ENCODE measurements at regions not wholly inside any gene's neighbourhood (a gene's known extent, or its start where the extent isn't known, plus 50 kb on each side); places are given as distances from the start of the nearest gene placed in this dataset.

GRCh38 chr3:193754719-193755118, 161.7 kb downstream of the OPA1 start:
- H3K9me3 ChIP-seq (ENCODE audit: control insufficient read depth, insufficient read depth, low read length), result peaks cover 6% of the 10 kb centered on the region; the same call in 1 of the 2 replicates

GRCh38 chr3:193756536-193756935, 163.5 kb downstream of the OPA1 start:
- no peak overlapping the region for H3K4me3 ChIP-seq (ENCODE audit: low read length)
- H3K27me3 ChIP-seq (ENCODE audit: control insufficient read depth, low read length), result 0 out of 2 replicates have a peak, but pooled peaks cover 3% of the 10 kb centered on the region
- H3K9me3 ChIP-seq (ENCODE audit: control insufficient read depth, insufficient read depth, low read length), result peaks cover 6% of the 10 kb centered on the region; the same call in 1 of the 2 replicates
- no peaks in the 10 kb centered on the region for H4K20me1 ChIP-seq (ENCODE audit: control insufficient read depth, insufficient read depth, low read depth, low read length)
- no peak overlapping the region for H3K27ac ChIP-seq (ENCODE audit: low read depth, low read length)
- no peaks in the 10 kb centered on the region for H3K9me2 ChIP-seq (replicated peaks; ENCODE audit: control insufficient read depth, low read length)
- no peaks in the 10 kb centered on the region for H3K79me2 ChIP-seq (ENCODE audit: control insufficient read depth, low read length)
- H3K4me2 ChIP-seq (ENCODE audit: low read length), result no peak overlapping the region
- H3K4me1 ChIP-seq (ENCODE audit: control insufficient read depth, low read length), result no peaks in the 10 kb centered on the region
- no peaks in the 10 kb centered on the region for H3K36me3 ChIP-seq (ENCODE audit: control insufficient read depth, low read length)
- TF ChIP-seq CTCF (IDR thresholded peaks at IDR 0.05; ENCODE audit: low read depth, low read length, poor library complexity, severe bottlenecking) (no peak), EZH2phosphoT487 (IDR thresholded peaks at IDR 0.05; ENCODE audit: borderline replicate concordance, low read length) (no peak)
- no peaks in the 10 kb centered on the region for H3F3A ChIP-seq (ENCODE audit: control insufficient read depth, insufficient read depth)

More at GRCh38 chr3:193754719-193755118, 161.7 kb downstream of the OPA1 start:
- Histone ChIP-seq H3K36me3 (ENCODE audit: control insufficient read depth, low read length) (no peaks in the 10 kb centered on the region), H3K27me3 (ENCODE audit: control insufficient read depth, low read length) (0 out of 2 replicates have a peak, but pooled peaks cover 3% of the 10 kb centered on the region), H3F3A (ENCODE audit: control insufficient read depth, insufficient read depth) (no peaks in the 10 kb centered on the region), H3K9me2 (replicated peaks; ENCODE audit: control insufficient read depth, low read length) (no peaks in the 10 kb centered on the region), H3K79me2 (ENCODE audit: control insufficient read depth, low read length) (no peaks in the 10 kb centered on the region), H3K4me1 (ENCODE audit: control insufficient read depth, low read length) (no peaks in the 10 kb centered on the region), H3K4me2 (ENCODE audit: low read length) (no peak overlapping the region), H4K20me1 (ENCODE audit: control insufficient read depth, insufficient read depth, low read depth, low read length) (no peaks in the 10 kb centered on the region), H3K27ac (ENCODE audit: low read depth, low read length) (no peak overlapping the region), H3K4me3 (ENCODE audit: low read length) (no peak overlapping the region)
- TF ChIP-seq CTCF (IDR thresholded peaks at IDR 0.05; ENCODE audit: low read depth, low read length, poor library complexity, severe bottlenecking), result no peak
- TF ChIP-seq EZH2phosphoT487 (IDR thresholded peaks at IDR 0.05; ENCODE audit: borderline replicate concordance, low read length), result no peak

- Histone ChIP-seq H3K4me3 (ENCODE audit: low read length) (no peak overlapping the region), H3K9me3 (ENCODE audit: control insufficient read depth, insufficient read depth, low read length) (peaks cover 6% of the 10 kb centered on the region; the same call in 1 of the 2 replicates), H3K9me2 (replicated peaks; ENCODE audit: control insufficient read depth, low read length) (no peaks in the 10 kb centered on the region), H3K27ac (ENCODE audit: low read depth, low read length) (no peak overlapping the region), H3F3A (ENCODE audit: control insufficient read depth, insufficient read depth) (no peaks in the 10 kb centered on the region), H3K79me2 (ENCODE audit: control insufficient read depth, low read length) (no peaks in the 10 kb centered on the region), H3K27me3 (ENCODE audit: control insufficient read depth, low read length) (0 out of 2 replicates have a peak, but pooled peaks cover 3% of the 10 kb centered on the region), H3K36me3 (ENCODE audit: control insufficient read depth, low read length) (no peaks in the 10 kb centered on the region), H4K20me1 (ENCODE audit: control insufficient read depth, insufficient read depth, low read depth, low read length) (no peaks in the 10 kb centered on the region), H3K4me1 (ENCODE audit: control insufficient read depth, low read length) (no peaks in the 10 kb centered on the region), H3K4me2 (ENCODE audit: low read length) (no peak overlapping the region)
- no peak for TF ChIP-seq CTCF (IDR thresholded peaks at IDR 0.05; ENCODE audit: low read depth, low read length, poor library complexity, severe bottlenecking)
- no peak for TF ChIP-seq EZH2phosphoT487 (IDR thresholded peaks at IDR 0.05; ENCODE audit: borderline replicate concordance, low read length)
Measured at GRCh38 chr3:193757457-193757856, 164.4 kb downstream of the OPA1 start.
